GM12878 (cell line): ENCODE measurements at regions not wholly inside any gene's neighbourhood (a gene's known extent, or its start where the extent isn't known, plus 50 kb on each side); places are given as distances from the start of the nearest gene placed in this dataset.

Experiments used
- ATAC-seq: fragments of 200-7000 bp; cut with Tn5 transposase; 3 replicates; pipeline ENCODE4 v1.9.1; 2020; ENCODE audit warnings: mild to moderate bottlenecking, moderate library complexity
- BruUV-seq: library from RNA; stranded (reverse); fragments of 400-500 nt; replicated peaks from 2 replicates; lab custom pipeline; 2021; lab: Mats Ljungman, UMichigan
- CTCF ChIA-PET: fragments of 300-600 bp; sonication (Branson Sonifier 250); formaldehyde crosslinking; extraction: SDS; loops from one replicate; lab custom pipeline; 2021; ENCODE audit warnings: inconsistent platforms; lab: Yijun Ruan, JAX
- POLR2A ChIA-PET: fragments of 350-600 bp; formaldehyde crosslinking; extraction: SDS; loops from one replicate; lab custom pipeline; 2021; ENCODE audit warnings: inconsistent platforms; lab: Charles Lee
- RAD21 ChIA-PET: fragments of 300-600 bp; sonication (Branson Sonifier 250); formaldehyde crosslinking; loops from one replicate; lab custom pipeline; 2023; ENCODE audit warnings: antibody characterized with exemption; ENCODE audit not compliant: unreplicated experiment; lab: Charles Lee
- SMC1A ChIA-PET: fragments of 300-600 bp; sonication (Branson Sonifier 250); formaldehyde crosslinking; loops from one replicate; lab custom pipeline; 2023; ENCODE audit not compliant: unreplicated experiment, uncharacterized antibody; lab: Charles Lee
- DNase-seq: peaks from one replicate; pipeline ENCODE4 v3.0.0-alpha.2; 2011; ENCODE audit warnings: low read depth, low spot score
- FAIRE-seq: peaks from 3 replicates; lab custom pipeline; 2011; peaks lifted over from hg19 to GRCh38; lab: Jason Lieb, UNC
- H2AFZ ChIP-seq: 2 replicates; pipeline ENCODE4 v1.6.0; 2011; ENCODE audit warnings: low read depth, low read length, control low read depth; ENCODE audit not compliant: control insufficient read depth
- H3K27ac ChIP-seq: 2 replicates; pipeline ENCODE4 v1.5.1; 2011; ENCODE audit warnings: control low read depth; ENCODE audit not compliant: control insufficient read depth, insufficient read depth
- H3K27me3 ChIP-seq, 2 experiments: replicated peaks in 1 of 2; 2 replicates each; pipeline versions ENCODE4 v1.6.0 to v1.6.1; 2011; ENCODE audit warnings: low read length in 1 of 2; ENCODE audit not compliant: control insufficient read depth in 2 of 2, insufficient read depth in 2 of 2
- H3K36me3 ChIP-seq, 2 experiments: 2 replicates each; pipeline ENCODE4 v1.5.1; 2011; ENCODE audit warnings: low read length in 1 of 2; ENCODE audit not compliant: control insufficient read depth in 2 of 2, insufficient read depth in 2 of 2
- H3K4me1 ChIP-seq: 2 replicates; pipeline ENCODE4 v1.6.1; 2011; ENCODE audit warnings: mild to moderate bottlenecking, low read length, moderate library complexity, mixed read lengths; ENCODE audit not compliant: control insufficient read depth, insufficient read depth
- H3K4me2 ChIP-seq: 2 replicates; pipeline ENCODE4 v1.6.0; 2011; ENCODE audit warnings: control low read depth; ENCODE audit not compliant: control insufficient read depth, insufficient read depth
- H3K4me3 ChIP-seq: fragments of 200-600 bp; sonication (generic); 2 replicates; pipeline ENCODE4 v1.5.1; 2016
- H3K79me2 ChIP-seq: 2 replicates; pipeline ENCODE4 v1.6.0; 2011; ENCODE audit warnings: low read length; ENCODE audit not compliant: control insufficient read depth, insufficient read depth
- H3K9ac ChIP-seq: 2 replicates; pipeline ENCODE4 v1.8.0; 2011; ENCODE audit warnings: low read length, control low read depth, mixed read lengths; ENCODE audit not compliant: control insufficient read depth, insufficient read depth
- H3K9me3 ChIP-seq: replicated peaks from 3 replicates; pipeline ENCODE4 v1.5.1; 2011; ENCODE audit warnings: mild to moderate bottlenecking, low read length; ENCODE audit not compliant: control insufficient read depth, insufficient read depth
- H4K20me1 ChIP-seq: 2 replicates; pipeline ENCODE4 v1.6.0; 2011; ENCODE audit not compliant: control insufficient read depth, insufficient read depth
- ATF3 ChIP-seq: IDR thresholded peaks from 2 replicates; pipeline ENCODE4 v1.6.1; 2011; ENCODE audit warnings: low read depth, mild to moderate bottlenecking, low read length, moderate library complexity, borderline replicate concordance; ENCODE audit errors: extremely low read depth
- BCL11A ChIP-seq: IDR thresholded peaks from 2 replicates; pipeline ENCODE4 v1.6.1; 2011; ENCODE audit warnings: low read depth, low read length
- CBFB ChIP-seq: IDR thresholded peaks from 2 replicates; pipeline ENCODE4 v1.6.1; 2016; ENCODE audit warnings: antibody characterized with exemption, low read depth
- E4F1 ChIP-seq: fragments of 450-650 bp; IDR thresholded peaks from 2 replicates; pipeline ENCODE4 v1.6.1; 2018; ENCODE audit warnings: borderline replicate concordance, mild to moderate bottlenecking; ENCODE audit not compliant: partially characterized antibody
- EGR1 ChIP-seq, 2 experiments: IDR thresholded peaks; 1 replicate in 1 of 2; 2 replicates in 1 of 2; pipeline ENCODE4 v1.6.1; 2011 to 2012; ENCODE audit warnings: low read depth in 2 of 2, low read length in 2 of 2, borderline replicate concordance in 1 of 2, mild to moderate bottlenecking in 1 of 2, moderate library complexity in 1 of 2
- FOXK2 ChIP-seq: fragments of 450-650 bp; IDR thresholded peaks from 2 replicates; pipeline ENCODE4 v1.6.1; 2017; ENCODE audit warnings: mild to moderate bottlenecking, moderate library complexity
- HCFC1 ChIP-seq: fragments of 150-350 bp; IDR thresholded peaks from 2 replicates; pipeline ENCODE4 v1.6.1; 2014; ENCODE audit warnings: low read length
- IKZF2 ChIP-seq, 2 experiments: fragments of 450-650 bp; IDR thresholded peaks; 2 replicates each; pipeline ENCODE4 v1.6.1; 2017; ENCODE audit warnings: mild to moderate bottlenecking in 2 of 2, moderate library complexity in 2 of 2
- IRF3 ChIP-seq: fragments of 450-650 bp; IDR thresholded peaks from 2 replicates; pipeline ENCODE4 v1.6.1; 2014; ENCODE audit warnings: mild to moderate bottlenecking
- MEF2B ChIP-seq: fragments of 450-650 bp; IDR thresholded peaks from 2 replicates; pipeline ENCODE4 v1.6.1; 2018; ENCODE audit warnings: mild to moderate bottlenecking, moderate library complexity; ENCODE audit not compliant: partially characterized antibody, poor library complexity, severe bottlenecking
- MTA3 ChIP-seq: IDR thresholded peaks from 2 replicates; pipeline ENCODE4 v1.6.1; 2012; ENCODE audit warnings: low read length, inconsistent platforms, borderline replicate concordance
- NBN ChIP-seq: fragments of 450-650 bp; IDR thresholded peaks from 2 replicates; pipeline ENCODE4 v1.6.1; 2016
- POLR2A ChIP-seq: IDR thresholded peaks from 2 replicates; pipeline ENCODE4 v1.6.1; 2011; ENCODE audit warnings: low read depth, mild to moderate bottlenecking, low read length
- PRDM15 ChIP-seq: fragments of 450-650 bp; formaldehyde crosslinking; IDR thresholded peaks from 2 replicates; pipeline ENCODE4 v1.4.0; 2020; ENCODE audit warnings: mild to moderate bottlenecking, moderate library complexity
- SMAD5 ChIP-seq: IDR thresholded peaks from 2 replicates; pipeline ENCODE4 v1.6.1; 2016; ENCODE audit warnings: antibody characterized with exemption, low read depth
- SREBF2 ChIP-seq: IDR thresholded peaks from 2 replicates; pipeline ENCODE4 v1.6.1; 2012; ENCODE audit warnings: mild to moderate bottlenecking, low read length
- STAT1 ChIP-seq: fragments of 450-650 bp; conservative IDR thresholded peaks from 2 replicates; pipeline ENCODE4 v1.6.1; 2014; ENCODE audit warnings: antibody characterized with exemption, mild to moderate bottlenecking
- ZNF384 ChIP-seq: IDR thresholded peaks from 2 replicates; pipeline ENCODE4 v1.6.1; 2012; ENCODE audit warnings: low read depth, mild to moderate bottlenecking, low read length, improper control_type of control experiment, borderline replicate concordance
- WGBS: methylation state at CpG from one replicate; pipeline ENCODE4 v1.1.6; 2016; ENCODE audit warnings: low lambda C conversion rate; ENCODE audit not compliant: insufficient replicate concordance, insufficient coverage; ENCODE audit errors: missing lambda C conversion rate; 5-methylcytosine and 5-hydroxymethylcytosine counted together
- in situ Hi-C: fragments of 300-500 bp; cut with MboI; formaldehyde crosslinking; loops from 9 replicates; pipeline ENCODE4 v1.14.3; 2018; ENCODE audit warnings: mixed read lengths
- intact Hi-C: fragments of 100-400 bp; cut with micrococcal nuclease; formaldehyde crosslinking; loops from one replicate; pipeline ENCODE4 v1.14.2; 2022; ENCODE audit not compliant: unreplicated experiment

- BruUV-seq: no TSS peak
- Histone ChIP-seq H3K9me3 (no peaks in the 10 kb centered on the region), H3K9ac (no peak overlapping the region), H4K20me1 (no peaks in the 10 kb centered on the region), H3K27ac (no peak overlapping the region), H3K4me3 (no peak overlapping the region), H3K4me1 (no peaks in the 10 kb centered on the region), H3K36me3 (no peaks in the 10 kb centered on the region), H3K4me2 (no peak overlapping the region), H3K27me3 (no peaks in the 10 kb centered on the region), H2AFZ (no peak overlapping the region), H3K79me2 (no peaks in the 10 kb centered on the region)
- ChIA-PET CTCF (interaction anchor here (2.4 kb wide), 1 partner anchor 190 kb away, joined by 9 read pairs; no protein-coding TSS in a partner anchor), RAD21 (no interaction called here), POLR2A (no interaction called here), SMC1A (no interaction called here)
- ATAC-seq (no peak), DNase-seq (no peak), FAIRE-seq (no peak)
- 47% methylated on average over 4 of the region's 4 CpGs for WGBS
- in situ Hi-C loops (no loop called here), intact Hi-C loops (no loop called here)
- TF ChIP-seq POLR2A (no peak), HCFC1 (no peak), E4F1 (no peak), BCL11A (no peak), STAT1 (no peak), SMAD5 (no peak), FOXK2 (no peak), IRF3 (no peak), ZNF384 (no peak), NBN (no peak), MEF2B (no peak), SREBF2 (no peak), CBFB (no peak), EGR1 (IDR thresholded peaks at IDR 0.05; ENCODE audit: borderline replicate concordance in 1 of 2, low read depth in 2 of 2, low read length in 2 of 2) (no peak), ATF3 (no peak), IKZF2 (IDR thresholded peaks at IDR 0.05) (no peak), PRDM15 (CRISPR knock-in tag) (no peak), MTA3 (no peak)
Measured at GRCh38 chr9:99421369-99421768, 199.3 kb downstream of the SEC61B start.
